Cardiac muscle cell (in vitro differentiated cells and primary cell): ENCODE measurements at regions not wholly inside any gene's neighbourhood (a gene's known extent, or its start where the extent isn't known, plus 50 kb on each side); places are given as distances from the start of the nearest gene placed in this dataset.
A peak's percentile ranks its signal among the peaks of the same experiment; 100 is the strongest.
"Not testable (repeated sequence)": the region's sequence is repeated elsewhere in the genome, so short reads cannot be mapped to it uniquely, and the experiment has no call there.

Source experiments
- DNase-seq, 2 donors: peaks; one replicate each; pipeline versions ENCODE4 v3.0.0 to v3.0.0-alpha.2; 2010 to 2017; ENCODE audit warnings: low read depth in 1 of 2, low spot score in 1 of 2
- H3K27ac ChIP-seq: fragments of 200-600 bp; sonication (generic); 2 replicates; pipeline ENCODE4 v1.5.1; 2016
- H3K27me3 ChIP-seq: fragments of 200-600 bp; sonication (generic); 2 replicates; pipeline ENCODE4 v1.6.0; 2016; ENCODE audit warnings: control low read depth
- H3K36me3 ChIP-seq: fragments of 200-600 bp; sonication (generic); 2 replicates; pipeline ENCODE4 v1.5.1; 2016; ENCODE audit warnings: control low read depth
- H3K4me1 ChIP-seq: fragments of 200-600 bp; sonication (generic); 2 replicates; pipeline ENCODE4 v1.8.1; 2017; ENCODE audit warnings: low read depth, mild to moderate bottlenecking, mixed run types
- H3K4me3 ChIP-seq: fragments of 200-600 bp; sonication (generic); 2 replicates; pipeline ENCODE4 v1.5.1; 2016; ENCODE audit warnings: mild to moderate bottlenecking
- H3K9me3 ChIP-seq: fragments of 200-600 bp; sonication (generic); 2 replicates; pipeline ENCODE4 v1.5.1; 2017; ENCODE audit warnings: low read depth, mild to moderate bottlenecking, control low read depth
- CTCF ChIP-seq: IDR thresholded peaks from 2 replicates; pipeline ENCODE4 v1.5.1; 2012; ENCODE audit warnings: low read depth, mild to moderate bottlenecking, low read length

- DNase-seq: peak in 1 of 2 donors; percentile 59
- Histone ChIP-seq H3K9me3 (no peaks in the 10 kb centered on the region), H3K27ac (no peak overlapping the region), H3K36me3 (no peaks in the 10 kb centered on the region), H3K27me3 (no peaks in the 10 kb centered on the region), H3K4me3 (no peak overlapping the region), H3K4me1 (no peaks in the 10 kb centered on the region)
- TF ChIP-seq CTCF: no peak
These were observed 842.6 kb upstream of the ACO1 start for GRCh38 chr9:31541721-31542281.

- Histone ChIP-seq H3K27ac (no peak overlapping the region), H3K27me3 (no peaks in the 10 kb centered on the region), H3K4me3 (no peak overlapping the region), H3K9me3 (no peaks in the 10 kb centered on the region), H3K4me1 (no peaks in the 10 kb centered on the region), H3K36me3 (no peaks in the 10 kb centered on the region)
- DNase-seq: peak; percentile 32 to 93
- TF ChIP-seq CTCF: peak; percentile 28
These were observed 841.9 kb upstream of the ACO1 start for GRCh38 chr9:31542384-31543055.

- Histone ChIP-seq H3K4me1 (no peaks in the 10 kb centered on the region), H3K27ac (no peak overlapping the region), H3K27me3 (no peaks in the 10 kb centered on the region), H3K4me3 (no peak overlapping the region), H3K9me3 (no peaks in the 10 kb centered on the region), H3K36me3 (no peaks in the 10 kb centered on the region)
- no peak for TF ChIP-seq CTCF
- no peak for DNase-seq
These were observed 829.5 kb upstream of the ACO1 start for GRCh38 chr9:31554941-31555340.

GRCh38 chr9:31556667-31557463 lies 827.6 kb upstream of the ACO1 start:
- Histone ChIP-seq H3K36me3 (no peaks in the 10 kb centered on the region), H3K27ac (no peak overlapping the region), H3K4me1 (no peaks in the 10 kb centered on the region), H3K4me3 (no peak overlapping the region), H3K9me3 (no peaks in the 10 kb centered on the region), H3K27me3 (no peaks in the 10 kb centered on the region)
- TF ChIP-seq CTCF: no peak
- no peak for DNase-seq

GRCh38 chr9:31572190-31572589 lies 812.3 kb upstream of the ACO1 start:
- H3K9me3 ChIP-seq, H3K4me1 ChIP-seq, H3K36me3 ChIP-seq, H3K27me3 ChIP-seq, H3K27ac ChIP-seq, H3K4me3 ChIP-seq, DNase-seq: not testable (repeated sequence)

- Histone ChIP-seq H3K36me3 (no peaks in the 10 kb centered on the region), H3K27me3 (no peaks in the 10 kb centered on the region), H3K27ac (no peak overlapping the region), H3K4me1 (no peaks in the 10 kb centered on the region), H3K4me3 (no peak overlapping the region), H3K9me3 (no peaks in the 10 kb centered on the region)
- TF ChIP-seq CTCF: no peak
- no peak for DNase-seq
These were observed 810.9 kb upstream of the ACO1 start for GRCh38 chr9:31573561-31573960.
